NCI-H128 (cell line): ENCODE measurements at regions not wholly inside any gene's neighbourhood (a gene's known extent, or its start where the extent isn't known, plus 50 kb on each side); places are given as distances from the start of the nearest gene placed in this dataset.
"Not testable (repeated sequence)": the region's sequence is repeated elsewhere in the genome, so short reads cannot be mapped to it uniquely, and the experiment has no call there.

Experiments
- DNase-seq: peaks from one replicate; lab custom pipeline; 2025; ENCODE audit not compliant: unreplicated experiment; lab: John Stamatoyannopoulos, UW

DNA sequence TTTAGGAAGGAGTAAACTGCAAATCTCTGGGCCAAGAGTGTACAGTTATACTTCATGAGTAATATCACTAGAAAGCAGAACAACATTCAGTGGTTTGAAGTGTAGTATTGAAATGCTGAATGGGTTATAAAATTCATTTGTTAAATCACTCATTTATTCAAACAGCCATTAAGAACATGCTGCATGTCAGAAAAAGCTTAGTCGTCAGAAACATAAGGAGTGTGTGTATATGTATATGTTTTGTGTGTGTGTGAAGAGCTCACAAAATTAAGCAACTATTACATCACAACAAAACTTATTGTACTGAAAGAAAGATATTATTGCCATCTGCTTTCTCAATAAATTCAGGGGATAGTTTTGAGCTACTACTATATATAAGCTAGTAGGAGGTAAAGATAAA is 165.4 kb upstream of the PCDH9 start:
- no peak for DNase-seq

DNA sequence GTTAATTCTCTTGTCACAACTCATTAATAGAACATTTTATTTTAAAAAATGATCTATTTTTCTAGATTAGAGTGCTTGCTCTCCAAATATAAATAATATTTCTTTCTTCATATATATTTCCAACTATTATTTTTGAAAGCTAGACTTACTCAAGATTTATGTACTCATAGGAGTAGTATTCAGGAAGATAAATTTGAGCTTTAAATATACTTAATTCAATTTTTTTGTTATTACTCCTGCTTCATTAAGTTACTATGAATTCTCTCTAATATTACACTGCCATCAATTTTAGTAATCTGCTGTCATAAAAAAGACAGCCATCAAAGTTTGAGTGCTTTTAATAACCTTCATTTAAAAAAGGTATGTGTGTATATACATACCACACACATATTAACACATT is 161.9 kb upstream of the PCDH9 start:
- DNase-seq, result no peak

- DNase-seq, result no peak
These were observed 160.4 kb upstream of the PCDH9 start for GRCh38 chr13:67390462-67391086.

- DNase-seq, result no peak
These were observed 159.0 kb upstream of the PCDH9 start for GRCh38 chr13:67389171-67389570.

- not testable (repeated sequence) for DNase-seq
These were observed 153.1 kb upstream of the PCDH9 start for GRCh38 chr13:67383109-67383757.

GRCh38 chr13:67377919-67378318 is 147.8 kb upstream of the PCDH9 start:
- DNase-seq, result no peak

- DNase-seq, result no peak
These were observed 144.3 kb upstream of the PCDH9 start for GRCh38 chr13:67374391-67374790.

- no peak for DNase-seq
These were observed 142.8 kb upstream of the PCDH9 start for GRCh38 chr13:67372868-67373464.

- no peak for DNase-seq
These were observed 139.9 kb upstream of the PCDH9 start for GRCh38 chr13:67369895-67370660.

GRCh38 chr13:67367399-67367798 is 137.3 kb upstream of the PCDH9 start:
- DNase-seq, result no peak

- no peak for DNase-seq
These were observed 136.4 kb upstream of the PCDH9 start for GRCh38 chr13:67366533-67366932.

DNA sequence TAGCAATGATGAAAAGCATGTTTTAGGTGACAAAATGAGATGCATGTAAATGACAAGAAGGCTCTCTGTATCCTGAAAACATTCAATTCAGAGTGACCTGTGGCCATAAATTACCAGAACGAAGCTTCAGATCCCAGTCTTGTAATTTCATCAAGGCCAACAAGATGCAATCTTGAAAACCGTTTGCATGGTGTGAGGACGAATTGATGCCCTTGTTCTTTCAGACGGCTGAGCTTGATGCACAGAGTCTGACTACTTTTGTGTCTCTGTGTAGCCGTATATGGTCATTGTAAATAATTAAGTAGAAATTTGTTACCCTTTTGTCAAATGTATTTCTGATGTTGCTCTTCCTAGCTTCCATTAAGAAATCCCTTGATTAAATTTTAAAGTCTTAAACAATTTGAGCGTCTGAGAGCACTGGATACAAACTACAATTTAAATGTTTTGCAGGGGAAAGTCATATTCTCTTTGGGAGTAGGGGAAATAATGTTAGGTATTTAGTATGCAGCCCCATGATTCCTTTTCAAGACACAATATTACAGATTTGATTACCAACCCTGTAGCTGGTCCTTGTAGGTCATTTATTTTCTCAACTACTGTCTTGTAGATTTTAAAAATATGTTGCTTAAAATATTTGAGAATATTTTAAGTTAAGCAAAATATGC is 125.8 kb upstream of the PCDH9 start:
- no peak for DNase-seq

DNA sequence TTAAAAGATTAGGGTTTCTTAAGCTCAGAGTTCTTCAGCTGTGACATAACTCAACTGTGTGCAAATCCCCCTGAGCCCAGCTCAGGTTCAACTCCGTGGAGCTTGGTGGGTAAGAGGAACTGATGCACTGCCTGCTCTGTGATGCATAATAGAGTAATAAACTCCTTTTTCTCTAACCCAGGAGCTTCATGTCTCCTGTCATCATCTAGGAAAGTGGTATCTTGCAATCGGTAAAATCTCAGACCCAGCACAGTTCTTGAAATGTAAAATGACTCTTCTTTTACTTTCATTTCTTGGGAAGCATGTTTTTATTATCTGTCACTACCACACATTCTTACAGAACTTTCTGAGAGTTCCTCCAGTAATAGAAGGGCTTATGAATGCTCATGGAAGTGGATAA is 123.8 kb upstream of the PCDH9 start:
- DNase-seq, result no peak

- no peak for DNase-seq
These were observed 122.9 kb upstream of the PCDH9 start for GRCh38 chr13:67353031-67353430.

- DNase-seq, result no peak
These were observed 121.8 kb upstream of the PCDH9 start for GRCh38 chr13:67351909-67352308.

- no peak for DNase-seq
These were observed 121.0 kb upstream of the PCDH9 start for GRCh38 chr13:67351114-67351513.

GRCh38 chr13:67343777-67344176 is 113.6 kb upstream of the PCDH9 start:
- DNase-seq, result no peak

DNA sequence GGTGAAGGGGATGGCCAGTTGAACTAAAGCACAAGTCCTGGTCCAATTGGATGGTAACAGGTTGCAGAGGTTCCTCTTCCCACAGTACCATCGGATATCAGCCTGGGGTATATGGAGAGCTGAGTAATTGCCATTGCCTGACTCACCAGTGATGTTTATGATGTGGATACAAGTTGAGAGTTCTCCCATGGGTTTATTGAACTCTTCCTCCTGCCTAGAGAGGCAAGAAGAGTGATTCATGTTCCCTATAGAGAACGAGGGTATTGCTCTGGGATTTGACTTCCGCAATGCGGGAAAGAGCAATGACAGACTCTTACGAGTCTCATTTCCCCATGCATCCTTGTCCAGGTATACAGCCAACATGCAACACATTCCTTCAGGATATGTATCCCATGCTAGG is 111.3 kb upstream of the PCDH9 start:
- DNase-seq, result no peak

DNA sequence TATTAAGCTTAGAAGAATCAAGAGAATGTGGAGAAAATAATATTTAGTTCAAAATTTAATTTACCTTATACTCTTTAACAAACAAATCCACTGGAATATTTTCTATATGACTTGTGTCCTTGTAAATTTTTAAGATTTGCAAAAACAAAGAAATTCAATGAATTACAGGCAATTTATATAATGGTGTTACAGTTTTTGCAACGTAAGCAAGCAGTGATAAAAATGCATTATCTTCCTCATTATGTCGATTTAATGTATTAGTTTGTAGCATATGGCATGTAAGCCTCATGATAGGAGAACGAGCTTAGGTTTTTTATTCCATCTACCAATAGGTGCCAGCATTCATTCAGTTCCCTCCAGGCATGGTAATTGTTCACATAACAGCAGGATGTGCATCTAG is 100.0 kb upstream of the PCDH9 start:
- DNase-seq, result no peak

- no peak for DNase-seq
These were observed 98.8 kb upstream of the PCDH9 start for GRCh38 chr13:67328895-67329294.

DNA sequence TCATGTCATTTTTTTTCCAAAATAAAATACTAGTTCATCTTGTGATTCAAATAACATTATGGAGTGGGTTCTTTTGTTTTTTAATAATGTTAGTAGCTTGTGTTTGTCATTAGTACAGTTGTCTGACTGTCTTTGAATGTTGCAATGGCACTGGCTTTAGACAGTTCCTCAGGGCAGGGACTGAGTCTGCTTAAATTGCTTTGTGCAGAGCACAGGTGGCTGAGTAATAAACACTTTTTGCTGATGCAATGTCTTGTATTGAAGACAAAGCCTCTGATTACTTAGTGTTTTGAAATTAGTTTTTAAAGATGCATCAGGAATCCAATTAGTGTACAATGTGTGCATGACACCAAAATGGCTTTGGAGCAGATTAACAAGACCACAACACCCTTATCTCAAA is 88.7 kb upstream of the PCDH9 start:
- no peak for DNase-seq
